A673 (cell line): ENCODE measurements at regions not wholly inside any gene's neighbourhood (a gene's known extent, or its start where the extent isn't known, plus 50 kb on each side); places are given as distances from the start of the nearest gene placed in this dataset.

Source experiments
- BruUV-seq: library from RNA; stranded (reverse); fragments of 400-500 nt; replicated peaks from 2 replicates; lab custom pipeline; 2021; lab: Mats Ljungman, UMichigan
- CTCF ChIA-PET: fragments of 300-600 bp; sonication (Branson Sonifier 250); formaldehyde crosslinking; loops from one replicate; lab custom pipeline; 2022; ENCODE audit warnings: antibody characterized with exemption; lab: Charles Lee
- POLR2A ChIA-PET: fragments of 300-600 bp; sonication (Branson Sonifier 250); formaldehyde crosslinking; loops from one replicate; lab custom pipeline; 2022; ENCODE audit warnings: antibody characterized with exemption; ENCODE audit not compliant: low non-redundant PET; lab: Charles Lee
- DNase-seq: peaks from one replicate; pipeline ENCODE4 v3.0.0-alpha.2; 2015; ENCODE audit warnings: low spot score
- H3K27ac ChIP-seq: fragments of 200-600 bp; sonication (generic); 2 replicates; pipeline ENCODE4 v1.5.1; 2016; ENCODE audit warnings: mixed run types, low read depth, mild to moderate bottlenecking, mixed read lengths, antibody characterized with exemption, low read length; ENCODE audit not compliant: poor library complexity, severe bottlenecking
- H3K27me3 ChIP-seq: fragments of 200-600 bp; sonication (generic); replicated peaks from 2 replicates; pipeline ENCODE4 v1.6.1; 2017; ENCODE audit warnings: mixed run types, low read depth, mild to moderate bottlenecking, mixed read lengths, antibody characterized with exemption, low read length; ENCODE audit not compliant: insufficient read depth, poor library complexity
- H3K36me3 ChIP-seq: fragments of 200-600 bp; sonication (generic); 2 replicates; pipeline ENCODE4 v1.6.1; 2016; ENCODE audit warnings: mixed run types, mild to moderate bottlenecking, mixed read lengths, antibody characterized with exemption, low read length; ENCODE audit not compliant: insufficient read depth, poor library complexity, severe bottlenecking
- H3K4me1 ChIP-seq: fragments of 200-600 bp; sonication (generic); 2 replicates; pipeline ENCODE4 v1.6.1; 2017; ENCODE audit warnings: mixed run types, mild to moderate bottlenecking, mixed read lengths, antibody characterized with exemption, low read length; ENCODE audit not compliant: insufficient read depth, poor library complexity, severe bottlenecking
- H3K4me3 ChIP-seq: fragments of 200-600 bp; sonication (generic); 2 replicates; pipeline ENCODE4 v1.5.1; 2016; ENCODE audit warnings: low read depth, mixed run types, mild to moderate bottlenecking, mixed read lengths, low read length; ENCODE audit not compliant: poor library complexity, severe bottlenecking
- H3K9me3 ChIP-seq: fragments of 200-600 bp; sonication (generic); 2 replicates; pipeline ENCODE4 v1.6.1; 2016; ENCODE audit warnings: mixed run types, low read depth, mild to moderate bottlenecking, mixed read lengths, antibody characterized with exemption, low read length; ENCODE audit not compliant: poor library complexity, severe bottlenecking
- CTCF ChIP-seq: fragments of 300-800, 200-600 bp; sonication (generic); conservative IDR thresholded peaks from 2 replicates; pipeline ENCODE4 v1.5.1; 2017; ENCODE audit warnings: low read depth, mild to moderate bottlenecking, antibody characterized with exemption, low read length, moderate library complexity, mixed read lengths
- EZH2 ChIP-seq: fragments of 200-600 bp; sonication (generic); IDR thresholded peaks from 2 replicates; pipeline ENCODE4 v1.6.1; 2017; ENCODE audit warnings: borderline replicate concordance, low read depth, mild to moderate bottlenecking, mixed read lengths, antibody characterized with exemption, low read length; ENCODE audit not compliant: poor library complexity, severe bottlenecking
- intact Hi-C: fragments of 100-400 bp; cut with micrococcal nuclease; formaldehyde crosslinking; loops from one replicate; pipeline ENCODE4 v1.10.0; 2022; ENCODE audit not compliant: unreplicated experiment

GRCh38 chr3:139846729-139847128 lies 88.3 kb upstream of the CLSTN2 start:
- Histone ChIP-seq H3K9me3 (peaks cover 3% of the 10 kb centered on the region), H3K27me3 (no peaks in the 10 kb centered on the region), H3K4me3 (no peak overlapping the region), H3K36me3 (no peaks in the 10 kb centered on the region), H3K4me1 (no peaks in the 10 kb centered on the region), H3K27ac (no peak overlapping the region)
- ChIA-PET POLR2A (no interaction called here), CTCF (no interaction called here)
- no TSS peak for BruUV-seq
- no peak for DNase-seq
- TF ChIP-seq CTCF = no peak
- TF ChIP-seq EZH2 = no peak
- intact Hi-C loops = no loop called here

- no peak overlapping the region for H3K27ac ChIP-seq
- H3K4me1 ChIP-seq = no peaks in the 10 kb centered on the region
- intact Hi-C loops = no loop called here
- no peak for DNase-seq
- no TSS peak for BruUV-seq
- H3K4me3 ChIP-seq = no peak overlapping the region
- no peaks in the 10 kb centered on the region for H3K36me3 ChIP-seq
- TF ChIP-seq CTCF (no peak), EZH2 (no peak)
- POLR2A ChIA-PET = no interaction called here
- H3K9me3 ChIP-seq = peaks cover 3% of the 10 kb centered on the region
- H3K27me3 ChIP-seq = no peaks in the 10 kb centered on the region
- CTCF ChIA-PET = no interaction called here
Measured at GRCh38 chr3:139839659-139840058, 95.3 kb upstream of the CLSTN2 start.

GRCh38 chr3:139839014-139839413 lies 96.0 kb upstream of the CLSTN2 start:
- TF ChIP-seq EZH2 (no peak), CTCF (no peak)
- Histone ChIP-seq H3K4me3 (no peak overlapping the region), H3K27ac (no peak overlapping the region), H3K36me3 (no peaks in the 10 kb centered on the region), H3K27me3 (no peaks in the 10 kb centered on the region), H3K9me3 (peaks cover 3% of the 10 kb centered on the region), H3K4me1 (no peaks in the 10 kb centered on the region)
- BruUV-seq = no TSS peak
- ChIA-PET POLR2A (no interaction called here), CTCF (no interaction called here)
- intact Hi-C loops = no loop called here
- no peak for DNase-seq
